ENCODE measurements at regions not wholly inside any gene's neighbourhood (a gene's known extent, or its start where the extent isn't known, plus 50 kb on each side); places are given as distances from the start of the nearest gene placed in this dataset.

DNA sequence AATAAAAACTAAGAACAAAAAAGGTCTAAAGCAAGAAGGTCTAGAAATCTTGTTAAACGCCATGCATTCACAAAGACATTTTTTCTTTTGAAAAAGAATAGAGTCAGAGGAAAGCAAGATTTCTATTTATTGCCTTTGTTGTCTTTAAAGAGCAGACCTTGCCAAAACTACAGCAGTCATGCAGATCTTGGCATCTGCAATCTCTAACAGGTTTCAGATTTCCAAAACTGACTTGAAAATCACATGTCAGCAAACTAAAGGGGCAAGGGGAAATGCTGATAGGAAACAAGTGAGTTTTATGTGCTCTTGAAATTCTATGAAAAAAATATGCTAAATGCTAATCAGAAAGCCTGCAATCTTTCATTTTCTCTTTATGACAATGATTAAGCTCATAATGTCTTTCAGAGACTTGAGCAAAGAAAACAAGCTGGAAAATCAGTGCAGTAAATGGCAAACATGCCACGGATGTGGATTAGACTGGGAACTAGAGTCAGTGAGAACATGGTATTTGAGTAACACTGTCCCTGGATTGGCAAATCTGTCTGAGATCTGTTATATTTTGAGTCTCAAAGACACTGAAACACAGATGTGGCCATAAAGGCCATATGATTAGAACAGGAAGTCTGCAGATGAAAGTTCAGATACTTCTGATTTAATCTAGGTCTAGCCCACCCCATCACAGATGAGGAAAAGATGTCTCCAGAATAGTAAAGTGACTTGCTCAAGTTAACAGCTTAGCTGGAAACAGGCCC lies 361.4 kb upstream of the RPS23 start:
- TF ChIP-seq CTCF (IDR thresholded peaks at IDR 0.05), result no peak
- no peak for TF ChIP-seq POLR2AphosphoS5 (IDR thresholded peaks at IDR 0.05)
